Naive thymus-derived CD8-positive, alpha-beta T cell (primary cell): ENCODE measurements at regions not wholly inside any gene's neighbourhood (a gene's known extent, or its start where the extent isn't known, plus 50 kb on each side); places are given as distances from the start of the nearest gene placed in this dataset.
"Not testable (repeated sequence)": the region's sequence is repeated elsewhere in the genome, so short reads cannot be mapped to it uniquely, and the experiment has no call there.

Source experiments
- ATAC-seq, 2 donors: fragments of 150-1000 bp; cut with Tn5 transposase in 1 of 2; sonication (Bioruptor Pico), chemical (Tn5 transposase) in 1 of 2; 1 replicate in 1 of 2; 2 replicates in 1 of 2; pipeline ENCODE4 v1.10.0; 2021; ENCODE audit warnings: mild to moderate bottlenecking in 2 of 2, moderate library complexity in 2 of 2
- POLR2A ChIA-PET: fragments of 350-600 bp; sonication (Branson Sonifier 250); formaldehyde crosslinking; loops from one replicate; lab custom pipeline; 2021; ENCODE audit warnings: antibody characterized with exemption; lab: Charles Lee
- DNase-seq, 10 donors: peaks; one replicate each; pipeline versions ENCODE4 v3.0.0 to v3.0.0-alpha.2; 2020 to 2022
- H3K27ac Mint-ChIP-seq, 10 donors: one replicate each; pipeline ENCODE4 v1.8.0; 2020 to 2022; ENCODE audit warnings: mild to moderate bottlenecking in 10 of 10, mixed read lengths in 10 of 10, moderate library complexity in 4 of 10, inconsistent platforms in 1 of 10
- H3K27me3 Mint-ChIP-seq, 5 donors: one replicate each; pipeline ENCODE4 v1.8.0; 2021 to 2022; ENCODE audit warnings: mixed read lengths in 5 of 5
- H3K36me3 Mint-ChIP-seq, 3 donors: one replicate each; pipeline ENCODE4 v1.8.0; 2020 to 2022; ENCODE audit warnings: mixed read lengths in 3 of 3, mild to moderate bottlenecking in 2 of 3, inconsistent platforms in 1 of 3
- H3K4me1 Mint-ChIP-seq, 4 donors: one replicate each; pipeline ENCODE4 v1.8.0; 2021 to 2022; ENCODE audit warnings: mixed read lengths in 4 of 4
- H3K4me3 Mint-ChIP-seq, 10 donors: one replicate each; pipeline ENCODE4 v1.8.0; 2020 to 2022; ENCODE audit warnings: mild to moderate bottlenecking in 10 of 10, mixed read lengths in 10 of 10, moderate library complexity in 6 of 10, inconsistent platforms in 1 of 10
- H3K9me3 Mint-ChIP-seq, 9 donors: one replicate each; pipeline ENCODE4 v1.8.0; 2020 to 2022; ENCODE audit warnings: mixed read lengths in 9 of 9, mild to moderate bottlenecking in 3 of 9, inconsistent platforms in 1 of 9, moderate library complexity in 1 of 9

- H3K9me3 Mint-ChIP-seq, POLR2A ChIA-PET, H3K27me3 Mint-ChIP-seq: not testable (repeated sequence)
Measured at GRCh38 chr1:121041497-121041896, 142.6 kb downstream of the FAM72B start.

GRCh38 chr1:121042882-121043281 lies 141.3 kb downstream of the FAM72B start:
- H3K4me3 Mint-ChIP-seq, H3K27ac Mint-ChIP-seq, H3K27me3 Mint-ChIP-seq, H3K4me1 Mint-ChIP-seq, DNase-seq, ATAC-seq, H3K9me3 Mint-ChIP-seq, H3K36me3 Mint-ChIP-seq, POLR2A ChIA-PET: not testable (repeated sequence)

More at GRCh38 chr1:121041497-121041896, 142.6 kb downstream of the FAM72B start:
- H3K36me3 Mint-ChIP-seq, DNase-seq, H3K4me3 Mint-ChIP-seq, H3K27ac Mint-ChIP-seq, H3K4me1 Mint-ChIP-seq, ATAC-seq: not testable (repeated sequence)

- peaks cover 3 to 11% (median 7%) of the 10 kb centered on the region in 4 donors for H3K4me1 Mint-ChIP-seq
- peaks cover 0 to 17% (median 7%) of the 10 kb centered on the region in 5 donors for H3K27me3 Mint-ChIP-seq
- H3K9me3 Mint-ChIP-seq, DNase-seq, POLR2A ChIA-PET, H3K36me3 Mint-ChIP-seq: not testable (repeated sequence)
- peak; percentile 25 to 46 for ATAC-seq
- H3K27ac Mint-ChIP-seq, result peak overlapping the region in 1 of 10 donors; percentile 85
- H3K4me3 Mint-ChIP-seq, result peak overlapping the region in 6 of 10 donors; percentile 10 to 52 (median 30)
Measured at GRCh38 chr1:121048293-121048752, 135.8 kb downstream of the FAM72B start.

- DNase-seq, H3K9me3 Mint-ChIP-seq, POLR2A ChIA-PET, H3K36me3 Mint-ChIP-seq: not testable (repeated sequence)
- Mint-ChIP-seq H3K27ac (peak overlapping the region in 1 of 10 donors; percentile 85), H3K27me3 (peaks cover 0 to 17% (median 7%) of the 10 kb centered on the region in 5 donors), H3K4me1 (peaks cover 3 to 11% (median 7%) of the 10 kb centered on the region in 4 donors), H3K4me3 (peak overlapping the region in 4 of 10 donors; percentile 22 to 52 (median 30))
- peak; percentile 11 to 14 for ATAC-seq
Measured at GRCh38 chr1:121048769-121049443, 135.2 kb downstream of the FAM72B start.

GRCh38 chr1:121050097-121050496 lies 134.0 kb downstream of the FAM72B start:
- H3K27ac Mint-ChIP-seq, H3K9me3 Mint-ChIP-seq, H3K4me3 Mint-ChIP-seq, H3K36me3 Mint-ChIP-seq, POLR2A ChIA-PET, ATAC-seq, DNase-seq: not testable (repeated sequence)
- Mint-ChIP-seq H3K27me3 (peaks cover 0 to 17% (median 7%) of the 10 kb centered on the region in 5 donors), H3K4me1 (peaks cover 3 to 11% (median 7%) of the 10 kb centered on the region in 4 donors)

- H3K36me3 Mint-ChIP-seq, POLR2A ChIA-PET, ATAC-seq, DNase-seq, H3K9me3 Mint-ChIP-seq: not testable (repeated sequence)
- peaks cover 0 to 17% (median 10%) of the 10 kb centered on the region in 5 donors for H3K27me3 Mint-ChIP-seq
- H3K4me1 Mint-ChIP-seq, result peaks cover 3 to 11% (median 7%) of the 10 kb centered on the region in 4 donors
- H3K4me3 Mint-ChIP-seq, result peak overlapping the region in 7 of 10 donors; percentile 40 to 79 (median 61)
- H3K27ac Mint-ChIP-seq, result peak overlapping the region in 1 of 10 donors; percentile 58
Measured at GRCh38 chr1:121051161-121051790, 132.9 kb downstream of the FAM72B start.

- H3K9me3 Mint-ChIP-seq, H3K27ac Mint-ChIP-seq, H3K36me3 Mint-ChIP-seq, POLR2A ChIA-PET: not testable (repeated sequence)
- Mint-ChIP-seq H3K27me3 (peaks cover 0 to 17% (median 10%) of the 10 kb centered on the region in 5 donors), H3K4me1 (peaks cover 3 to 11% (median 7%) of the 10 kb centered on the region in 4 donors), H3K4me3 (peak overlapping the region; percentile 28 to 70 (median 57))
- DNase-seq (peak in 1 of 10 donors; percentile 5), ATAC-seq (peak; percentile 65 to 72)
Measured at GRCh38 chr1:121052081-121052660, 132.0 kb downstream of the FAM72B start.

- H3K4me3 Mint-ChIP-seq, H3K27ac Mint-ChIP-seq, DNase-seq, POLR2A ChIA-PET, H3K36me3 Mint-ChIP-seq, ATAC-seq, H3K9me3 Mint-ChIP-seq: not testable (repeated sequence)
- Mint-ChIP-seq H3K27me3 (peaks cover 0 to 17% (median 10%) of the 10 kb centered on the region in 5 donors), H3K4me1 (peaks cover 3 to 11% (median 7%) of the 10 kb centered on the region in 4 donors)
Measured at GRCh38 chr1:121054928-121055327, 129.2 kb downstream of the FAM72B start.

- H3K4me3 Mint-ChIP-seq, H3K27ac Mint-ChIP-seq, H3K9me3 Mint-ChIP-seq, H3K36me3 Mint-ChIP-seq, DNase-seq, POLR2A ChIA-PET, H3K27me3 Mint-ChIP-seq, H3K4me1 Mint-ChIP-seq, ATAC-seq: not testable (repeated sequence)
Measured at GRCh38 chr1:121066925-121067324, 117.2 kb downstream of the FAM72B start.

GRCh38 chr1:121068738-121069499 lies 115.2 kb downstream of the FAM72B start:
- H3K36me3 Mint-ChIP-seq, POLR2A ChIA-PET, ATAC-seq, H3K4me3 Mint-ChIP-seq, H3K9me3 Mint-ChIP-seq, H3K27ac Mint-ChIP-seq, H3K4me1 Mint-ChIP-seq, H3K27me3 Mint-ChIP-seq, DNase-seq: not testable (repeated sequence)

GRCh38 chr1:121073852-121074251 lies 110.3 kb downstream of the FAM72B start:
- H3K27ac Mint-ChIP-seq, H3K4me3 Mint-ChIP-seq, H3K27me3 Mint-ChIP-seq, H3K36me3 Mint-ChIP-seq, DNase-seq, ATAC-seq, H3K9me3 Mint-ChIP-seq, H3K4me1 Mint-ChIP-seq, POLR2A ChIA-PET: not testable (repeated sequence)

GRCh38 chr1:121075254-121075805 lies 108.8 kb downstream of the FAM72B start:
- POLR2A ChIA-PET, H3K36me3 Mint-ChIP-seq: not testable (repeated sequence)

More at GRCh38 chr1:121075254-121075805, 108.8 kb downstream of the FAM72B start:
- not testable (repeated sequence) for H3K4me3 Mint-ChIP-seq, H3K27ac Mint-ChIP-seq, DNase-seq, H3K27me3 Mint-ChIP-seq, H3K4me1 Mint-ChIP-seq, H3K9me3 Mint-ChIP-seq, ATAC-seq
